ENCODE measurements at regions not wholly inside any gene's neighbourhood (a gene's known extent, or its start where the extent isn't known, plus 50 kb on each side); places are given as distances from the start of the nearest gene placed in this dataset.
A peak's percentile ranks its signal among the peaks of the same experiment; 100 is the strongest.

DNA sequence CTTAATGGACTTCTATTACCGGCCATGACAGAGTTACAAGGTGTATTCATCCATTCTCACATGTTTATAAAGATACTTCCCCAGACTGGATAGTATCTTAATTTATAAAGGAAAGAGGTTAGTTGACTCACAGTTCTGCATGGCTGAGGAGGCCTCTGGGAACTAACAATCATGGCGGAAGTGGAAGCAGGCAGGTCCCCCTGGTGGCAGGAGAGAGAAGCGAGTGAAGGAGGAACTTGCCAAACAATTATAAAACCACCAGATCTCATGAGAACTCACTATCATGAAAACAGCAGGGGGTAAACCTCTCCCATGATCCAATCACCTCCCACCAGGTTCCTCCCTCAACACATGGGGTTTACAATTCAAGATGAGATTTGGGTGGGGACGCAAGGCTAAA lies 170.0 kb upstream of the PDGFD start:
- DNase-seq (ENCODE audit: low spot score), result no peak

DNA sequence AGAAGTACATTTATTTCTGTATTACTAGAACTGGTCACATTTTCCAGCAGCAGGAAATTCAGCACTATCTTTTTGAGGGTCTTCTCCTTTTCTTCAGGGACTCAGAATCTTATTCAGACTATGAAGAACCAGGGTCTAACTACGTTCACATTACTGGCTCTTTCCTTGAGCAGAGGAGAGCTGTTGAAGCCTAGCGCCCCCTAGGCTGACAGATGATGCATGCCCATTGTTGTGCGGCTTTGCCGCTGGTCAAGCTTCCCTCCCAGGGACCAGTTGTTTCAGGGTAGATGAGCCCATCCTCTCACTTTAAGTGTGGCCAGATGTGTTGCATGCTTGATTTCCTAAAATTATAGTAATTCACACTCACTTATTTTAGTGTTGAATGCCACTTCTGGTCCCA lies 168.2 kb upstream of the PDGFD start:
- no peak for DNase-seq (ENCODE audit: low spot score)

DNA sequence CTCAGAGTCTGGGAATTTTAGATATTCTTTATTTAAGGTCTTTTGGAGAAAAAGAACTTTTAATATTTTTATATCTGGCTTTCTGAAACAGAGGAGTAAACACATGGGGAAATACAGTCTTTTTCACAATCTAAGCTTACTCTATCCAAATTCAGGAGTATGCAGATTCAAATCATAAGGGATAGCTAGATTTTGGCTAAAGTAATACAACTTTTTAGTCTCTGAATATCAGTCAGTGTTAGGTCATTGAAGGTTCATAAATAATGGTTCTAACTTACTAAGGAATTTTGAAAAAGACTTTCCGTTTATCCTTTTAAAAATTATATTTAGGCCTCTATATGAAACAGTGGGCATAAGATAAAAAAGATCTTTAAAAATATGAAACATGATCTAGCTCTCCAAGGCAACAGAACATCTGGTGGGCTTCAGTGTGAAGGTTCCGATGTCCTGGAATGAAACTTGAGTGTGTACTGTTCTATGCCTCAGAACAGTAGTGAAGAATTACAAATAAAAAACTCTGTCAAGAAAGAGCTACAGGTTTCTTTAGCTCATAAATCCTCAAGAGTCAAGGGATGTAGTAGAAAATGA lies 165.2 kb upstream of the PDGFD start:
- no peak for DNase-seq (ENCODE audit: low spot score)

DNA sequence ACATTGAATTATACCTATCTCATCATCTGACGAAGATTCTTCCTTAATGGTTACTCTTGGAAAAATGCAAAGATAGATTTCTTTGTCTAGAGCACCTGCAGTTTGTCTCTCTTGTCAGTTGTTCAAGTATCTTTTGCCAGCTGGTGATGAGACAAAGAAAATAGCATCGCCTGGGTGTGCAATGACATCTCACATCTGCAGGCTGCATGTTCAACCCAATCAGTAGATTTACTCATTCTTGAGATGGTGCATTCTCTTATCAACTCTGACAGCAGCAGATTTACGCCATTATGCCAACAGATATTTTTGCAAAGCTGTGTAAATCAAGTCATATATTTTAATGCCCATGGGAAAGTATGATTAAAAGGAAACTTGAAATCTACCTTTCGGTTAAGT lies 164.6 kb upstream of the PDGFD start:
- no peak for DNase-seq (ENCODE audit: low spot score)

DNA sequence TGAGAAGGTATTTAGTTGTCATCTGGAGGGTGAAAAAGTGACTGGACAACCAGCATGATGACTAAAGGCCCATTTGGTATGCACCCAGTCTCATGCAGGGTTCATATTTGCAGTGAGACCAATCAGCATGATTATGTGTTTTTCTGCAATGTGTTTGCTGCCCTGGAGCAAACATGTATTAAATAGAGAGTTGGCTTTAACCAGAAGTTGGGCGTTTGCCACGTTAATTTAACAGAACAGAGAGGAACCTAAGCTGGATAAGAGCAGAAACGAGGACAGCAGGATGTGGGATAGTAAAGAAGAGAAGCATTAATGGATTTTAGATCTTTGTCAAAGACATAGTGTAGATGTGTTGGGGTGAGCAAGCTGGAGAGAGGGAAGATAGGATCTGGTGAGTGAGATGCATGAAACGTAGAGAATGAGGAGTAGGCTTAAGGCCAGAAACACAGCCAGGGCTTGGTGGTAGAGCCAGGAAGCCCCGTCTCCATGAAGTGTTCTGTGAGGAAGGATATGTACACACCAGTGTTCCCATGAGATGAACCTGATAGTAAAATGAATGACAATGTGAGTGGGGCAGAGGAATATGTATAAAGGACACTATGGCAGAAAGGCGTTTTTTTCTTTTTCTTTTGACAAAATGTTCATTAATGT lies 164.0 kb upstream of the PDGFD start:
- DNase-seq (ENCODE audit: low spot score), result no peak

DNA sequence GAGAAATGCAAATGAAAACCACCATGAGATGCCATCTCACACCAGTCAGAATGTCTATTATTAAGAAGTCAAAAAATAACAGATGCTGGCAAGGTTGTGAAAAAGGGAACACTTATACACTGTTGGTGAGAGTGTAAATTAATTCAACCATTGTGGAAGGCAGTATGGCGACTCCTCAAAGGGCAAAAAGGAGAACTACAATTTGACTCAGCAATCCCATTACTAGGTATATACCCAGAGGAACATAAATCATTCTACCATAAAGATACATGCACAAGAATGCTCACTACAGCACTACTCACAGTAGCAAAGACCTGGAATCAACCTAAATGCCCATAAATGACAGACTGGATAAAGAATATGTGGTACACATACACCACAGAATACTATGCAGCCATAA lies 161.1 kb upstream of the PDGFD start:
- DNase-seq (ENCODE audit: low spot score), result no peak

DNA sequence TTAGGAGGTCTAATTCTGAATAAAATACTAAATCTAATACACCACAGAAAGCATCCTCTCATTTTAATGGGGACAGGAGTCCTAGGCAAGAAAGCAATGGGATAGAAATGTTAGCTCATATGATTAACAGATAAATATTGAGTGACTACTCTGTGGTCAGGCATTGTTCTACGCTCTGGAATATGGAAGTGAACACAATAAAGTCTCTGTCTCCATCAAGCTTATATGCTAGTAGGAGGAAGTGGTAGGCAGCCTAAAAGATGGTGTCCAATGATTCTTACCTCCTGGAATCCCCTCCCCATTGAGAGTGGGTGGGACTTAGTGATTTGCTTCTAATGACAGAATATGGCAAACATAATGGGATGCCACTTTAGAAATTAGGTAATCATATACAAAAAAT lies 160.3 kb upstream of the PDGFD start:
- no peak for DNase-seq (ENCODE audit: low spot score)

DNA sequence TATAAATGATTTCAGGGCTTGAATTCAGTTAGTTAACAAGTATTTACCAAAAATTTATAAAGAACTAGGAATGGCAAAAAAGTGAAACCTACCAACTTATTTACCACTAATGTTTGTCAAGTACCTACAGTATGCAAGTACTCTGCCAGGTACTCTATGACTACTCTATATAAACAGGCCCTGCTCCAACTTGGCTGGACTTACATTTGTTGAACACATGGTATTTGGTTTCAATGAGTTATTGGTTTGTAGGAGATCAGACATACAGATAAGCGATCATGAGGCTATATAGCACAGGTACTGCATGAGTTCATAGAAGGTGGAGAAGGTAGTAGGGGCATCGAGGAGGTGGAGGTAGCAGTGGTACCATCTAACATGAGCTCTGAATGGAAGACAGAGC lies 159.9 kb upstream of the PDGFD start:
- DNase-seq (ENCODE audit: low spot score), result no peak

DNA sequence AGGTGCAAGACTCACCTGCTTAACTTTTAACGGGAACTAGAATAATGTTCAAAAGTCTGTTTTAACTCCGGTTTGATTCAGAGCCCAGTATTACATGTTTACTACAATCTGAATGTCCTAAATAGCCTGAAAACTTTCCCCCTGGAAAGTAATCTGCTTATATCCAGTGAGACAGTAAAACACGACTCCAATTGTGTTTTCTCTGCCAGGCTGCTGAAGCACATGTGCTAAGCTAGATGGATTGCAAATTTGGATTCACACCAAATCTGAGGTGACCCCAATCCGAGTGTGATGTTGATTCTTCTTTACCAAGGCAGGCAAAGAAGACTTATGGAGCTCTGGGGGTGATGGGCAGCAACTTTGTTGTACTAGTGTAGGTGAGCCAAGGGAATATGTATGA lies 158.7 kb upstream of the PDGFD start:
- no peak for DNase-seq (ENCODE audit: low spot score)

DNA sequence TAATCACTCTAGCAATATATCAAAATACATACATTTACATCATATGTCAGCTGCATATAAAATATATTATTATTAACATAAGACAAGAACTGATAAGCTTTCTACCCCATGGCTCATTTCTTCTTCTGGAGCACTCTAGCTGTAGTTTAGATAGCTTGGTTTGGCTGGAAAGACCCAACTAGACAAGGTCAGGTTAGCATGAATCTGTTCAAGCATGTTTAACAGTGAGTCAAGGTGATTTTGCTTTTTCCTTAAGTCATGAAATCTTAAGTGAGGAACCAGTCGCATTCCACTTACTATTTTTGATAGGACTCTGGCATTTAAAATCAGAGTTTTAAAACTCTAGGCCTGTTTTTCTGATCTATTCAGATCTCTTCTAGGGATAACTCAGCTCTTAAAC lies 157.0 kb upstream of the PDGFD start:
- no peak for DNase-seq (ENCODE audit: low spot score)

DNA sequence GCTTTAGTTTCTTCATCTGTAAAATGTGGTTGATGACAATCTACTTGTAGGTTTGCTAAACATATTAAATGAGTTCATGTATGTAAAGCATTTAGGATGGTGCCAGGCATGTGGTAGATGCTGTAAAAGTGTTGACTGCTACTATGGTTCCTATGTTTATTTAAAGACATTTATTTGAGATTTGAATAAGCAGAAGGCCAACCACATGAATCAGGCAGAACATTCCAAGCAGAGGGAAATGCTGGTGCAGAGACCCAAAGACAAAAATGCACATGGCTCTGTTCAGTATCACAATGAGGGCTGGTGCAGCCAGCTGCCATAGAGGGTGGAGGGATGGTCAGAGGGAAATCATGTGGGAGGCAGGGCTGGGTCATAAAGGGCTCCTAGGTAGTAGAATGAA lies 156.2 kb upstream of the PDGFD start:
- DNase-seq (ENCODE audit: low spot score), result no peak

DNA sequence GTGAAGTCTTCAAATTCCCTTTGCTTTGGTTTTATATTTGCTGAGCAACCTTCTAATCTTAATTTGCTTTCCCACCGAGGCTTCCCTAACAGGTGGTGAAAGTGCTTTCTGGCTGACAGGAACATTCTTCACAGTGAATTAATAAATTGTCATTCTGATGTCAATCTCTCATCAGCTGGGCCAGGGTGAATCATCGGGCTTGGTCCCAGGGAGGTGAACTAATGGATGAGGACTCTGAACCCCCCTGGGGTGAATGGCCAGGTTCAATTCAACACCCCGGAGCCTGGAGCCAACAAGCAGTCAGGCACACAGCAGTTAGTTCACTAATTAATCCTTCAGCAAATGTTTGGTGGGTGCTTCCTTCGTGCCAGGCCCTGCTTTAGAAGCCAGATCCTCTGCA lies 155.4 kb upstream of the PDGFD start:
- DNase-seq (ENCODE audit: low spot score), result no peak

DNA sequence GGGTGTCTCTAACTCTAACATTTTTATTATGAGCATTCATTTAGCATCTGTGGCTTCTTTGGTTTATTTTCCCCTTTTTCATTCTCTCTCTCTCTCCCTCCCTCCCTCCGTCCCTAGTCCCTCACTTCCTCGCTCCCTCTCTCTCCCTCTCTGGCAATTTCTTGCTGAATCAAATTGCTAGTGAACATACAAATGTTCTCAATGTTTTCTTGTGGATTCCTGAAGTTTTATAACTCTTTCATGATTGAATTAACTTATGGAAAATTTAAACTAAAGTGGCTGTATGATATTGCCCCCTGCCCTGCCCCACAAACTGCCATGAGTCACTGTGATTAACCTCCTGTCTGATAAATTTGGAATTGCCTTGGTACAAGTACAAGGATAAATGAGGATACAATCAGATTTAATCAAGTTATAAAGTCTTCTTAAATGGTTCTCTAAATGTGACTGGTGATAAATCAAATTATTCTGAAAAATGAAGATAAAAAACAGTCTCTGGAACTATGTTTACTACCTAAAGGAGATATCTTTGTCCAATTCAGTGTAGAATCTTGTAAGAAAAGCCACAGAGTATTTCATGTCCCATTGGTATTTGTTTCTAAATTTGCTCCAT lies 143.0 kb upstream of the PDGFD start:
- no peak for DNase-seq (ENCODE audit: low spot score)

DNA sequence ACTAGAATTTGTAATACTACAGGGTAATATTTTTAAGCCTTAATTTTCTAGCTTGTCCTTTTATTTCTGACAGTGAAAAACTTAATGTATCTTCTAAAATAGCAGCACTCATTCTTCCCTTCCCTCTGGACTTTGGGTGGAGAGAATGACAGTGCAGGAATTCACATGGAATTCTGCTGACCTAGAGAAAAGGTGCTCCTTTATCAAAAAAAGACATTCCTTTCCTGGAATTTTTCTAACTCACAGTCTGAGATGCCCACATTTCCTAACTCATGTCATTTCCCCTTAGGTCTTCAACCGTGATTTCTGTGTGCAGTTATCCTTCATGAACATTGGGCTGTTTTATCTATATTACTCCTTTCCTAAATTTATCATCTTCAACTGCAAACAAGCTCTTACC lies 137.8 kb upstream of the PDGFD start:
- no peak for DNase-seq (ENCODE audit: low spot score)

DNA sequence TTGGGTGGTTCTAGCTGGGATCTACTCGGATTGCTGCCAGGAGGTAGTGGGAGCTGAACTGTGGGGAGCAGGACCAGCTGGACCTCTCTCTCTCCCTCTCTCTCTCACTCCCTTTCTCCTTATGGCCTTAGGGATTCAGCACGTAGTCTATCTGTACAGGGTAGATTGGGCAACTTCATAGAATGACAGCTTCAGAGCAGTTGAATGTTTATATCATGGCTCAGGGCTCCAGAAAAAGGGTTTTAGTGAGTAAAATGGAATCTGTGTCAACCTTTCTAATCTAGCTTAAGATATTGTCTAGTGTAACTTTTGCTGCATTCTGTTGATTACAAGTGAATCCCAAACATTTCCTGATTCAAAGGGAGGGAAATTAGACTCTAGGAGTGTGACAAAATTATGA lies 127.7 kb upstream of the PDGFD start:
- no peak for DNase-seq (ENCODE audit: low spot score)

DNA sequence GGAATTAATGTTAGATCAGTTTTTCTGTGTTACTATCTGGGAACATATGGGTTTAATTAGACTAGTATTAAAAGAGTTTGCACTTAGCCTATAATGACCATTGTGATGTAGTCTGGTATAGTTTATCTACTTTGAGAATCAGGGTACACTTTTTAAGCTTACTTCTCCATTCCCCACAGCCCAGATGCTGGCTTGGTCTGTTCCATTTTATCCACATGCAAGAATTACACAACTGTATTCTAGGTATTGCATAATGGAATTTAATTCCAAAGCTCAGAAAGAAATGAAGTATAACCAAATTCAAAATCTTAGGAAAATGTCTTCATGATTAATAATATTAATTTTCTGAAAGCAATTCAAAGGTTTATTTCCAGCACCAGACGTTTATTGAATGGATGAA lies 122.2 kb upstream of the PDGFD start:
- no peak for DNase-seq (ENCODE audit: low spot score)

DNA sequence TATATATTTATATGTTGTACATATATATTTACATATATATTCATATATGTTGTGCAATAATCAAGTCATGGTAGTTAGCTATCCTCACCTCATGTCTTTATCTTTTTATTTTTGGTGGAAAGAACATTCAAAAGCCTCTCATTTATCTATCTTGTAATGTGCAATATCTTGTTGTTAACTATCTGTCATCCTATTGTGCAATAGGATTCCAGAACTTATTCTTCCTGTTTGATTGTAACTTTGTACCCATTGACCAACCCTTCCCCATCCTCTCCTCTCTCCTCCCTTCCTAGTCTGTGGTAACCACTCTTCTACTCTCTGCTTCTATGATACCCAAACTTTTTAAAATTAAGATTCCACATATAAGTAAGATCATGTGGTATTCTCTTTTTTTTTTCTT lies 115.6 kb upstream of the PDGFD start:
- DNase-seq (ENCODE audit: low spot score), result no peak

DNA sequence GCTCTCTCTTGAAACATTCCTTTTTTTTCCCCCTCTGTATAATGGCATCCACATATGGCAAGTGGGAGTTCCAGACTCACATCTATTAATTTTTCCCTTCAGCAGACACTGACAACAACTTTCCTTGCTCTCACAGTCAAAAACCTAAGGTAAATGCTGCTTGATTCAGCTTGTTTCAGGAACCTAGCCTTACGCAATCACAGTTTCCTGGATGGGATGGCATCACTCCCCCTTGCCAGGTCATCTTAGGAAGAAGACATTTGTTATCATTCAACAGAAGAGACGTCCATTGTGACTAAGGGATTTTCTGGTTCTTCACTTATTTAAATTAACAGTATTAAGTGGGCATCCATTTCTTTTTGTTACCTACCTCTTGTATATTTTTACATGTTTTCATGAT lies 112.0 kb upstream of the PDGFD start:
- no peak for DNase-seq (ENCODE audit: low spot score)

DNA sequence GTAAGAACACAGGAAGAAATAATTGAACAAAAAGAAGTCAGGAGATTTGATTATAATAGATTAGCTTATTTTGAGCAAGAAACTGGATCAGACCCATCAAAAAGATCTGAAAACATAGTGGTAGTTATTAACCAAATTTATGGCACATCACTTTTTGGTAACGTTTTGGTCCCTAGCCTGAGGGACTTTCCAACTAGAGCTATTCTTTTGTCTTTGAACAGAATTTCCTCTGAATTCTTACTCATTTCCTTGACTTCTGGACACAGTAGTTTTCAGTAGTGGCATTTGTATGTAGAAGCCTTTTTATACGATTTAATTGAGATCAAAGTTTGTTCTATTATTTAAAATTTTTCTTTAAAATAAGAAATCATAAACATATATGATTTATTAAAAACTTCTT lies 96.5 kb upstream of the PDGFD start:
- DNase-seq (ENCODE audit: low spot score), result no peak

DNA sequence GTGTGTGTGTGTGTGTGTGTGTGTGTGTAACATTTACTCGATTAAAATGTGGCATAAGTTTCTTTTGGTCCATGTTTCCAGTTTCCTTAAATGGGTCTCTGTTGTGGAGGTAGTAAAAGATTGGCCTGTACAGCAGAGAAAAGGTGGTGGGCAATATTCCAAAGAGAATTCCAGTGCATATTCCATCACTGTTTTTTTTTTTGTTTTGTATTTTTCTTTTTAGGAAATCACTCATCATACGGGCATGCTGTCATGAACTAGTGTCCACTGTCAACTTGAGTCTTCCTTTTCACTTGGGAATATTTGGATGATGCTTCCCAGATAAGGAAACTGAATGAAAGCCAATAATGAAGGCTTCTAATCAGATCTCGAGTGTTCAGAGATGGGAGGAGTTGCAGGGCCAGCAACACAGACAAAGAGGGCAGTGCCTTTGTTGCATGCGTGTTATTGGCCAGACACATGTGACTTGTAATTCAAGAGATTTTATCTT lies 95.2 kb upstream of the PDGFD start:
- no peak for DNase-seq (ENCODE audit: low spot score)

DNA sequence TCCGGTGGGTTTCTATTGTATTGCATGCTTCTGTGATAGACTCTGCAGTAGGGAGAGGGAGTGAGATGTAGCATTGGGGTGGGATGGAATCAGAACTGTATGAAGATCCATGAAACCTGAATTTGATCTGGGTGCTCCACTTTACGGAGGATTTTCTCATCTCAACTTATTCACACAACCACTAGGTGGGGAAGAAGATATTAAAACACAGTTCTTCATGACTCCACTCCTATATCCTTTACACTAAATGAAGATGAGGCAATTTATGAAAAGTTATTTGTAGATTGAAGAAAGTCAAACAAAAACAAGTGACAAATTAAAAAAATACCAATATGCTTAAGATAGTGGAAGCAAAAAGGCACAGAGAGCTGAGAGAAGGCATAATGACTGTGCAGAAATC lies 92.6 kb upstream of the PDGFD start:
- no peak for DNase-seq (ENCODE audit: low spot score)

DNA sequence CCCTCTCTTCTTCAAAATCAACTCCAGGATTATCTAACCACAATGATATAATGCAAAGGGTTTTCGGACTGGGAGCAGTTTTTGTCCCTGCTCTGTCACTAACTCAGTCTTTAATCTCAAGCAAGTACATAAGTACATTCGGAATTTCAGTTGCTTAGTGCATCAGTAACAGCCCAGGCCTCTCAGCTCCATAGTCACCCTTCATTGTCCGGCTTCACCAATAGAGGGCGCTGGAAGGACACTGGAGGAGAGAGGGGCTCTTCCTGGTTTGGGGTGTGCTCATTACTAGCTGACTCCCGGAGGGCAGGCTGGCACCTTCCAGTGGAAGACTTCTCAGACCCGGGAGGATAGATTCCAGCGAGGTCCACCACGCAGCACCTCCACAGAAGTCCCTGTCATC lies 90.4 kb upstream of the PDGFD start:
- peak; percentile 12 for DNase-seq (ENCODE audit: low spot score)

DNA sequence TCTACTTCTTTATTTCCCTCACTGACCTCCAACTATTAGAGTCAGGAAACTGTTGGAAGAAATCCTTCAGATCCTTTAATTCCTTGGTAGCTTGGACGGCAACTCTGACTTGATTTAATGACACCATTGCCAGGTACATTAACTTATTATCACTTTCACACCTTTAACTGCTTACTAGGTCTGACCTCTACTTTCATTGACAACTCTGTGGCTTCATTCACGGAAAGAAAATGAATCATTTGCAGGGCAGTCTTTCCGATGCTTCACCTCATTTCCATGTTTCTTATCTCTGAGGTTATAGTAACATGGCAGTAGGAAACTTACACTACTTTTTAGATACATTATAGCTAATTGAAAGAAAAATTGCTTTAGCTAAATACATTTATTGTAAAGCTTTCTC lies 82.6 kb upstream of the PDGFD start:
- DNase-seq (ENCODE audit: low spot score), result no peak

DNA sequence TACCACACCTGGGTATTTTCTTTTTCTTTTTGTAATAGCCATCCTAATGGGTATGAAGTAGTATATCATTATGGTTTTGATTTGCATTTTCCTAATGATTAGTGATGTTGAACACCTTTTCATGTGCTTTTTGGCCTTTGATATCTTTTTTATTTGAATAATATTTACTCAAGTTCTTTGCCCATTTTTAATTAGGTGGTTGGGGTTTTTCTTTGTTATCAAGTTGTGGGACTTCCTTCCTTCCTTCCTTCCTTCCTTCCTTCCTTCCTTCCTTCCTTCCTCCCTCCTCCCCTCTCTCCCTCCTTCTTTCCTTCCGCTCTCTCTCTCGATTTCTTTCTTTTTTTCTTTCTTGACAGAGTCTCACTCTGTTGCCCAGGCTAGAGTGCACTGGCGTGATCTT lies 75.0 kb upstream of the PDGFD start:
- no peak for DNase-seq (ENCODE audit: low spot score)
